ENCODE measurements at regions not wholly inside any gene's neighbourhood (a gene's known extent, or its start where the extent isn't known, plus 50 kb on each side); places are given as distances from the start of the nearest gene placed in this dataset.

GRCh38 chr20:22904386-22904785 is 130.7 kb upstream of the SSTR4 start:
- TF ChIP-seq EZH2 (IDR thresholded peaks at IDR 0.05; ENCODE audit: borderline replicate concordance, low read depth, low read length, poor library complexity, severe bottlenecking): no peak
- TF ChIP-seq CTCF (conservative IDR thresholded peaks at IDR 0.05; ENCODE audit: low read depth, low read length): no peak
